ENCODE measurements at regions not wholly inside any gene's neighbourhood (a gene's known extent, or its start where the extent isn't known, plus 50 kb on each side); places are given as distances from the start of the nearest gene placed in this dataset.

- no peak for TF ChIP-seq CTCF (IDR thresholded peaks at IDR 0.05; ENCODE audit: low read depth, low read length, poor library complexity, severe bottlenecking)
- TF ChIP-seq EZH2phosphoT487 (IDR thresholded peaks at IDR 0.05; ENCODE audit: borderline replicate concordance, low read length), result no peak
Measured at GRCh38 chr1:30036666-30037065, 686.7 kb downstream of the MATN1 start.
